B cell (primary cell): ENCODE measurements at regions not wholly inside any gene's neighbourhood (a gene's known extent, or its start where the extent isn't known, plus 50 kb on each side); places are given as distances from the start of the nearest gene placed in this dataset.

Experiments used
- ATAC-seq: fragments of 200-7000 bp; cut with Tn5 transposase; one replicate; pipeline ENCODE4 v1.10.0; 2021; ENCODE audit warnings: low read depth, mild to moderate bottlenecking, moderate number of reproducible peaks, moderate library complexity
- CTCF ChIA-PET: fragments of 350-600 bp; sonication (Branson Sonifier 250); formaldehyde crosslinking; loops from one replicate; lab custom pipeline; 2021; ENCODE audit warnings: antibody characterized with exemption, inconsistent platforms; lab: Charles Lee
- POLR2A ChIA-PET: fragments of 350-600 bp; sonication (Branson Sonifier 250); formaldehyde crosslinking; loops from one replicate; lab custom pipeline; 2021; ENCODE audit warnings: antibody characterized with exemption; lab: Charles Lee
- DNase-seq: peaks from one replicate; pipeline ENCODE4 v3.0.0; 2013
- H2AFZ ChIP-seq: 2 replicates; pipeline ENCODE4 v1.6.1; 2012; ENCODE audit warnings: mild to moderate bottlenecking, low read depth, low read length; ENCODE audit not compliant: insufficient read depth, poor library complexity, severe bottlenecking
- H3K27ac ChIP-seq, 2 donors: 1 replicate in 1 of 2; 2 replicates in 1 of 2; pipeline ENCODE4 v1.5.1; 2012 to 2013; ENCODE audit warnings: low read length in 2 of 2, mild to moderate bottlenecking in 2 of 2, moderate library complexity in 1 of 2
- H3K27me3 ChIP-seq, 4 experiments: fragments of 200-600 bp in 1 of 4; sonication (generic) in 1 of 4; replicated peaks in 1 of 4; 1 replicate in 2 of 4; 2 replicates in 2 of 4; pipeline versions ENCODE4 v1.6.1 to v1.7.0; 2013 to 2016; ENCODE audit warnings: low read length in 3 of 4, mild to moderate bottlenecking in 2 of 4, mixed read lengths in 1 of 4, moderate library complexity in 1 of 4; ENCODE audit not compliant: insufficient read depth in 4 of 4, control insufficient read depth in 3 of 4; ENCODE audit errors: control extremely low read depth in 1 of 4
- H3K36me3 ChIP-seq, 2 experiments: replicated peaks in 1 of 2; 1 replicate in 1 of 2; 2 replicates in 1 of 2; pipeline versions ENCODE4 v1.6.1 to v1.7.1; 2013; ENCODE audit warnings: low read length in 1 of 2; ENCODE audit not compliant: insufficient read depth in 2 of 2, control insufficient read depth in 1 of 2; ENCODE audit errors: control extremely low read depth in 1 of 2, extremely low read depth in 1 of 2
- H3K4me1 ChIP-seq, 2 donors: fragments of 200-600 bp in 1 of 2; sonication (generic) in 1 of 2; 1 replicate in 1 of 2; 2 replicates in 1 of 2; pipeline versions ENCODE4 v1.5.1 to v1.6.1; 2013 to 2017; ENCODE audit warnings: low read length in 2 of 2; ENCODE audit not compliant: control insufficient read depth in 2 of 2, insufficient read depth in 2 of 2
- H3K4me2 ChIP-seq: replicated peaks from 2 replicates; pipeline ENCODE3; 2012; ENCODE audit warnings: mild to moderate bottlenecking, low read depth, low read length; ENCODE audit not compliant: poor library complexity, severe bottlenecking
- H3K4me3 ChIP-seq, 5 experiments: fragments of 200-600 bp in 1 of 5; sonication (generic) in 1 of 5; 1 replicate in 3 of 5; 2 replicates in 2 of 5; pipeline versions ENCODE4 v1.5.1 to v1.7.0; 2011 to 2016; ENCODE audit warnings: low read length in 4 of 5, mild to moderate bottlenecking in 4 of 5, low read depth in 2 of 5, control low read depth in 1 of 5, moderate library complexity in 1 of 5; ENCODE audit not compliant: insufficient read depth in 1 of 5; ENCODE audit errors: control extremely low read depth in 1 of 5, extremely low read depth in 1 of 5
- H3K79me2 ChIP-seq: fragments of 200-600 bp; sonication (generic); one replicate; pipeline ENCODE4 v1.6.0; 2016; ENCODE audit warnings: low read length; ENCODE audit not compliant: control insufficient read depth, insufficient read depth
- H3K9ac ChIP-seq: fragments of 200-600 bp; sonication (generic); 2 replicates; pipeline ENCODE4 v1.6.1; 2017; ENCODE audit warnings: mild to moderate bottlenecking, low read length, moderate library complexity
- H3K9me3 ChIP-seq, 3 donors: one replicate each; pipeline versions ENCODE4 v1.6.1 to v1.7.1; 2013; ENCODE audit warnings: low read length in 2 of 3; ENCODE audit not compliant: control insufficient read depth in 2 of 3, insufficient read depth in 1 of 3; ENCODE audit errors: control extremely low read depth in 1 of 3
- H4K20me1 ChIP-seq: 2 replicates; pipeline ENCODE4 v1.6.0; 2012; ENCODE audit warnings: mild to moderate bottlenecking, low read length; ENCODE audit not compliant: insufficient read depth, control insufficient read depth, poor library complexity, severe bottlenecking
- H3K27ac Mint-ChIP-seq: one replicate; pipeline ENCODE4 v1.8.0; 2021; ENCODE audit warnings: mixed read lengths
- H3K27me3 Mint-ChIP-seq: one replicate; pipeline ENCODE4 v1.8.0; 2021; ENCODE audit warnings: mixed read lengths
- H3K4me1 Mint-ChIP-seq: one replicate; pipeline ENCODE4 v1.8.0; 2021; ENCODE audit warnings: mixed read lengths
- H3K4me3 Mint-ChIP-seq: one replicate; pipeline ENCODE4 v1.8.0; 2021; ENCODE audit warnings: mixed read lengths
- H3K9me3 Mint-ChIP-seq: one replicate; pipeline ENCODE4 v1.8.0; 2022; ENCODE audit warnings: mixed read lengths; ENCODE audit not compliant: insufficient read depth
- EZH2 ChIP-seq: IDR thresholded peaks from 2 replicates; pipeline ENCODE4 v1.6.1; 2012; ENCODE audit warnings: borderline replicate concordance, low read depth, mild to moderate bottlenecking, moderate library complexity, low read length; ENCODE audit not compliant: insufficient read depth, poor library complexity, severe bottlenecking
- WGBS: methylation state at CpG from one replicate; pipeline ENCODE4 v1.1.5; 2013; ENCODE audit warnings: missing lambda C conversion rate; ENCODE audit not compliant: insufficient coverage; 5-methylcytosine and 5-hydroxymethylcytosine counted together
- intact Hi-C: fragments of 100-400 bp; cut with micrococcal nuclease; formaldehyde crosslinking; loops from one replicate; pipeline ENCODE4 v1.10.0; 2022
- TF ChIP-seq, protein P1 (sequence below): fragments of 200-600 bp; IDR thresholded peaks from one replicate; pipeline ENCODE4 v1.8.0; 2022; ENCODE audit warnings: antibody characterized with exemption, mild to moderate bottlenecking

DNA sequence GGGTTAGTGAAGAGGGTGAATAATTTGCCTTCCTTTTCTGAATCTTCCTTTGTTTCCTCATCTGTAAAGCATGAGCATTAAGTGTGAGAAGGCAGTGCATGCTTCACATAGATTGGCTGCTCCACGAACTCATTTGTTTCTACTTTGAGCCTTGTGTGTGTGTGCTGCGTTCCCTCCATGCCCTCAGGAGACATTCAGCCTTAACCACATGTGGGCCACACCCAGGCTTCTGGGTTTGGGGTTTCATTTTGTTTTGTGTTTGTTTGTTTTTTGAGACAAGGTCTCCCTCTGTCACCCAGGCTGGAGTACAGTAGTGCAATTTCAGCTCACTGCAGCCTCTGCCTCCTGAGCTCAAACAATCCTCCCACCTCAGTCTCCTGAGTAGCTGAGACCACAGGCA, 843.3 kb downstream of the GALR1 start:
- Mint-ChIP-seq H3K9me3 (no peaks in the 10 kb centered on the region), H3K4me1 (no peaks in the 10 kb centered on the region), H3K27ac (no peak overlapping the region), H3K4me3 (no peak overlapping the region), H3K27me3 (no peaks in the 10 kb centered on the region)
- Histone ChIP-seq H3K9me3 (peaks cover 0 to 8% (median 0%) of the 10 kb centered on the region in 3 donors), H3K4me3 (no peak overlapping the region), H3K36me3 (no peaks in the 10 kb centered on the region), H3K27me3 (no peaks in the 10 kb centered on the region), H2AFZ (no peak overlapping the region), H3K9ac (no peak overlapping the region), H3K4me2 (no peak overlapping the region), H3K4me1 (no peaks in the 10 kb centered on the region), H3K79me2 (no peaks in the 10 kb centered on the region), H4K20me1 (no peaks in the 10 kb centered on the region), H3K27ac (no peak overlapping the region)
- ATAC-seq (no peak), DNase-seq (no peak)
- ChIA-PET CTCF (no interaction called here), POLR2A (no interaction called here)
- TF ChIP-seq, protein P1, sequence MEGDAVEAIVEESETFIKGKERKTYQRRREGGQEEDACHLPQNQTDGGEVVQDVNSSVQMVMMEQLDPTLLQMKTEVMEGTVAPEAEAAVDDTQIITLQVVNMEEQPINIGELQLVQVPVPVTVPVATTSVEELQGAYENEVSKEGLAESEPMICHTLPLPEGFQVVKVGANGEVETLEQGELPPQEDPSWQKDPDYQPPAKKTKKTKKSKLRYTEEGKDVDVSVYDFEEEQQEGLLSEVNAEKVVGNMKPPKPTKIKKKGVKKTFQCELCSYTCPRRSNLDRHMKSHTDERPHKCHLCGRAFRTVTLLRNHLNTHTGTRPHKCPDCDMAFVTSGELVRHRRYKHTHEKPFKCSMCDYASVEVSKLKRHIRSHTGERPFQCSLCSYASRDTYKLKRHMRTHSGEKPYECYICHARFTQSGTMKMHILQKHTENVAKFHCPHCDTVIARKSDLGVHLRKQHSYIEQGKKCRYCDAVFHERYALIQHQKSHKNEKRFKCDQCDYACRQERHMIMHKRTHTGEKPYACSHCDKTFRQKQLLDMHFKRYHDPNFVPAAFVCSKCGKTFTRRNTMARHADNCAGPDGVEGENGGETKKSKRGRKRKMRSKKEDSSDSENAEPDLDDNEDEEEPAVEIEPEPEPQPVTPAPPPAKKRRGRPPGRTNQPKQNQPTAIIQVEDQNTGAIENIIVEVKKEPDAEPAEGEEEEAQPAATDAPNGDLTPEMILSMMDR, result no peak
- no peak for TF ChIP-seq EZH2
- WGBS, result no CpG with 5 or more reads among the region's 2 CpGs
- intact Hi-C loops, result no loop called here

DNA sequence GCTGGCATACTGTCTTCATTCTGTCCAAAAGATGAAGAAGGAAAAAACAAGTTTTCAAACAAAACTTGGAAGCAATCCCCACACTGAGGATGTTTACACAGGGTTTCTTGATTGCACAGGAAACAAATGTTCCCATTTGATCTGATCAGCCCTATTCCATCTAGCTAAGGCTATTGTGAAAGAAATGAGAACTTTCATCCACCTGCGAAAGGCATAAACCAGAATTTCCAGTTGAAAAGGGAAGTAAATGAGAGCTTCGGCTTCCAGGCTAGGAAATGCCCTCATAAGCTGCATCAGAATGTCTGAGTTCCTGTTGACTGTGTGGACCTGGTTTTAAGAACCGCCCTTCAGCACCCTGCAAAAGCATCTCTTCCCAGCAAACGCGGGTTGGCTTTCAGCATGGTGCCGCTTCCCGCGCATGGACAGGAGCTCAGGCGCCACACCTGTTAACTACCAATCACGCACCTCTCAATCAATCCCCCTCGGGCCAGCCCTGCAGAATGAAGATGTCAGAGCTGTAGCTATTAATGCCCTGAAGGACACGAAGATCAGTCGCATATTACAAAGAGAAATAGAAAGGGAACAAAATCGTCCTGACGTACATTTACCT, 850.4 kb downstream of the GALR1 start:
- ATAC-seq, result no peak
- Mint-ChIP-seq H3K27me3 (no peaks in the 10 kb centered on the region), H3K27ac (no peak overlapping the region), H3K9me3 (peaks cover 2% of the 10 kb centered on the region), H3K4me3 (no peak overlapping the region), H3K4me1 (no peaks in the 10 kb centered on the region)
- no peaks in the 10 kb centered on the region for H3K27me3 ChIP-seq
- no peak overlapping the region for H3K27ac ChIP-seq
- H3K4me2 ChIP-seq, result no peak overlapping the region
- H3K36me3 ChIP-seq, result no peaks in the 10 kb centered on the region
- H3K4me3 ChIP-seq, result no peak overlapping the region
- TF ChIP-seq EZH2, result no peak
- TF ChIP-seq, protein P1, result no peak
- 86% methylated on average over 11 of the region's 15 CpGs for WGBS
- H3K9me3 ChIP-seq, result peaks cover 0 to 27% (median 0%) of the 10 kb centered on the region in 3 donors
- POLR2A ChIA-PET, result no interaction called here
- H3K9ac ChIP-seq, result no peak overlapping the region
- intact Hi-C loops, result no loop called here
- H3K4me1 ChIP-seq, result no peaks in the 10 kb centered on the region
- no peaks in the 10 kb centered on the region for H3K79me2 ChIP-seq
- DNase-seq, result no peak
- no peak overlapping the region for H2AFZ ChIP-seq
- no peaks in the 10 kb centered on the region for H4K20me1 ChIP-seq
- CTCF ChIA-PET, result no interaction called here
